Stimulated activated CD4-positive, alpha-beta T cell treated with anti-CD3 and anti-CD28 coated beads, Interleukin-1b, Interleukin-23, amount 100 ng/mL, for 4 hours (primary cell): ENCODE measurements at regions not wholly inside any gene's neighbourhood (a gene's known extent, or its start where the extent isn't known, plus 50 kb on each side); places are given as distances from the start of the nearest gene placed in this dataset.

Experiments
- DNase-seq, 2 donors: peaks; one replicate each; pipeline ENCODE4 v3.0.0-alpha.2; 2020; ENCODE audit warnings: low read depth in 2 of 2

DNA sequence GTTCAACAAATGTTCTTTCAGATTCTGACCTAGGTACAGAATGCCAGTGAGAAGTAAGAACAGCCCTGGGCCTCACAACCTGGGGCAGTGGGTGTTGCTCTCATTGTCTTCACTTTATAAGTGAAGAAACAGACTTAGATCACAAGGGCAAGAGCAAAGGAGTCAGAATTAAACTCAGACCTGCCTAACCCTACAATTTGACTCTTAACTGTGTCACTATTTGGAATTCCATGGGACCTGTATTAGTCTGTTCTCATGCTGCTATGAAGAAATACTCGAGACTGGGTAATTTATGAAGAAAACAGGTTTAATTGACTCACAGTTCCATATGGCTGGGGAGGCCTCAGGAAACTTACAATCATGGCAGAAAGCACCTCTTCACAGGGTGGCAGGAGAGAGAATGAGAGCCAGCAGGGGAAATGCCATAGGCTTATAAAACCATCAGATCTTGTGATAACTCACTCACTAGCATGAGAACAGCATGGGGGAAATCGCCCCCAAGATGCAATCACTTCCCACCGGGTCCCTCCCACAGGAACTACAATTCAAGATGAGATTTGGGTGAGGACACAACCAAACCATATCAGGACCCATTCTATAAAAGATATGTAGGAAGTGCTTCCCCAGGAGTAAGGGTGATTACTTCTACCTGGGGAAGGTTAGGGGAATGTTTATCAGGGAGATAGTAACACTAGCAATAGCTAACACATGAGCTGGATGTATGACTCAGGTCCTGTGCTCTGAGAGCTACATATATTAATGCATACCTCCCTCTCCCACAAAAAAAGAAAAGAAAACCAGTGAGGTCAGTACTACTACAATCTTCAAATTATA lies 270.1 kb downstream of the SOX9 start:
- DNase-seq, result no peak

DNA sequence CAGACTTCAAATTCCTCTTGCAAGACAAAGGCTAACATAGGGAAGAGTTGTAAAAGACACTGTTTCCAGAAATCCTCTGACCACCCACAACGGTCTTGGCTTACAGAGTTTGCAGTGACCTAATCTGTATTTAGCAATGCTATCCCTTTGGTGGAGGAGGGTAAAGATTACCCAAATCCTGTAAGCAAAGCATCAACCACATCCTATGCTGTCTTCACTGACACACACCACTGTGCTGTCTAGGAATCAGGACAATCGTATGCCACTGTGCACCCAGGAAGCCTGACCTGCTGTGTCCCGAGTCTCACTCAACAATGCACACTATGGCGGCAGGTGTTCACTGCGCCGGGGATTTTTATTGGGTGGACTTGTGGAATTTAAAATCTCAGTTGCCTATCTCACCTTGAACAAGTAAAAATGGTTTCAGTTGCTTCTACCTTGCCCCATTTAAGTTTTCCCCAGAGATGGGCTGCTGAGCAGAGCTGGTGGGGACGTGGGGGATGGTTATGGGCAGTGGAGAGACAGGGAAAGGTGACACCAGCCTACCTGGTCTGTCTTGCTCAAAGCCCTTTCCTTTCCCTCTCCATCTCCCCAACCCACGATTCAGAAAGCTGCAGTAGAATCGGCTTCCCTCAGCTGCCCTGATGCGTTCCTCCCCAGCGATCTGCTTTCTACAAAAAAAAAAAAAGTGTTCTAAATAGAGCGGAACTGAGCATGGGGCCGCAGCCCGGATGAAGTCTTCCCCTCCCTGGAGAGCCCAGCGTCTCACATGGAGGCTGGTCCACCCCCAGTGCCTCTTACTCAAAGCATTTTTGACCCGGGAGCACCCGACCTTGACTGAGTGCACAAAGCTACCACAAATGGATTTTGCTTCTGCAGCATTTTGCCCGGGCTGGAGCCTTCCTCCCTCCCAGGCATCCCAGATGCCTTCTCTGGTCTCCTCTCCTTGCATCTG lies 271.5 kb downstream of the SOX9 start:
- DNase-seq, result no peak

DNA sequence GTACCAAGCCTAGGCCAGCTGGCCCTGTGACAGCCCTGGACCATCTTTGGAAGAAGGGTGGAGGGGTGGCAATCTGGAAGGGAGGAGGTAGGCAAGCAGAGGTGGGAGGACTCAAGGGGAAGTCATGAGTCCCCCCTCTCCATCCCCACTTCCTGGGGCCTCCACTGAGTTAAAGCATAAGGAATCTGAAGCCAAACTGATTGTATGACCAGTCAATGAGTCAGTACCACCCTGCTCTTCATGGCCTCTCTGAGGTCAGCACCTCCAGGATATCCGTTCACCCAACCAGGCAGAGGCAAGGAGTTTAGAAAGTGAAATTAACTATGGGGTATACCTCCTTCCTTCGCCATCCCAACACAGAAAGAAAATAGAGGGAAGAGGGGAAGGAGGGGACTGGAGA lies 272.7 kb downstream of the SOX9 start:
- no peak for DNase-seq

DNA sequence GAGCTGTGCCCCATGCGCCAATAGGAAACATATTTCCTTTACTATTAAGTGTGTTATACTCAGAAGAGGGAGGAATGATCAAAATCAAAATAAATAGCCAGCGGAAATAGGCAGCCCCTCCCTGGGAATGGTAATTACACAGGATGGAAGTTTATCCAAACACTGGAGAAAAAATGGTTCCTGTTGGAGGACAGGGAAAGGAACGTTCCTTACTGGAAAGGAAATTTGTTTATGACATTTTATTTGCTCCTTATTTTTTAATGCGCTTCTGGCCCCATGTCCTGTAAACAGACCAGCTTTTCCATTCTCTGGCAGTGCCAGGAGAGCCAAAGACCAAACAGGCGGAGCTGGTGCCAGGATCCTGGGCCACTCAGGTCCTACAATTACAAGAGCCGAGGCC lies 273.7 kb downstream of the SOX9 start:
- no peak for DNase-seq

DNA sequence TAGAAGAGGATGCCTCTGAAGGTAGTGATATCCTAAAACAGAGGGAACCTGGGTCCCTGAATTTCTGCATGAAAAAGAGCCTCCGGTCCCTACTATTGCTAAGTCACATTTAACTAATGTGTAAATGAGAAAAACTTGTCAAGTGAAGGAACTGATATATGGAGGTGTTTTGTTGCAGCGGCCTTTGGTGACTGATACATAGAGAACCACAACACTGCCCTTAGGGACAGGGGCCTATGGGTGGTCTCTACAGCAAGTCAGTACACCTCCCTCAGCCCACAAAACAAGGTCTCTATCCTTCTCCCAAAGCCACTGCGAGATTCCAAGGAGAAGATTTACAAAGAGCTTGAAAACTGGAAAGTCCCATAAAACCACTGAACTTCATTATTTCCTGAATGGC lies 275.3 kb downstream of the SOX9 start:
- DNase-seq, result no peak

DNA sequence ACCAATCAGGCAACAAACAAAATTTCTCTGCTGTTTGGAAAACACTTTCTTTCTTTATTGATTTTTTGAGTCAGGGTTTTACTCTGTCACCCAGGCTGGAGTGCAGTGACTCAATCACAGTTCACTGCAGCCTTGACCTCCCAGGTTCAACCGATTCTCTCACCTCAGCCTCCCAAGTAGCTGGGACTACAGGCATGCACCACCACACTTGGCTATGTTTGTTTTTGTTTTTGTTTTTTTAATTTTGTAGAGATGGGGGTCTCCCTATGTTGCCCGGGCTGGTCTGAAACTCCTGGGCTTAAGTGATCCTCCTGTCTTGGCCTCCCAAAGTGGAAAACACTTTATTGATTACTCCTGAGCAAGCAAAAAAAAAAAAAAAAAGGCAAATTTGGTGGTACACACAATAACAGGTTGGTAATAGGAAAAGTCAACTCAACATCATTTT lies 276.4 kb downstream of the SOX9 start:
- no peak for DNase-seq

DNA sequence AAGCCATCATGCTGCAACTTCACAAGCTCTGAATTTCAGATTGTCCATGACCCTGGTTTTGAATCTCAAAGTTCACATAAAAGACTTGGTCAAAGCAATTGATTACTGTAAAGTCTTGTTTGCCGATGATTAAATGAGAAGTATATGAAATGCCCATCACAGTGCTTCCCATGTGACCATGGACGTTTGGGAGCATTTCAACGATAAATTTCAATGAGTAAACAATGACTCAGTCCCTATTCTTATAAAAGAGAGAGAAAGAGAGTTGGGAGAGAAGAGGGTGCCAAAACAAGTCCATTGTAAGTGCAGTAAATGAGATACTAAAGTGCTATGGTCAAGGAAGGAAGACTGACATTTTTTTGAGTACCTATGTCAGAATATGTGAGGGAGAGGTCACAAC lies 276.9 kb downstream of the SOX9 start:
- DNase-seq, result no peak

DNA sequence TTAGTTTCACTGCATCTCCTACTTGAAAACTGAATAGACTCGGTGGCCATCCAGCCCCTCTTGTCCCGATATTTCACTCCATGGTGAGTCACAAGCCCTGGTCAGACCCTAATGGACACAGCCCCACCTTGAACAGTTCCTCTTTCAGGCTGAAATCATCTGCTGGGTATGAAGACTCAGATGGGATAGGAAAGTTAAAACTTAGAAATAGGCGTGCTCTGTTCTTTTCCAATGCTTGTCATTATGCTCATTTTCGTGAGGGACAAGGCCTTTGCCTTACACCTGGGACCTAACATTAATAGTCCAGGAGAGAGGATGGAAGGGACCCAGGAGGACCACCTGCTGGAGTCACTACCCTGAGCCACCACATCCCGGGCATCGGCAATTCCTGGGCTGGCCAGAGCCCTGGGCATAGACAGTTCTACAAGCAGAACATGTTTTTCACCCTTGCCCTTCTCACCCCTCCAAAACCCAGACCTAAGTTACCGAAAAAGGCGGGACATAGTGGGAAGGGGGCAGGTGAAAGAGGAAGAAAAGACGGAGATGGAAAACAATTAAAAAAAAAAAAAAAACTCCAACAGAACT lies 278.3 kb downstream of the SOX9 start:
- DNase-seq, result no peak

DNA sequence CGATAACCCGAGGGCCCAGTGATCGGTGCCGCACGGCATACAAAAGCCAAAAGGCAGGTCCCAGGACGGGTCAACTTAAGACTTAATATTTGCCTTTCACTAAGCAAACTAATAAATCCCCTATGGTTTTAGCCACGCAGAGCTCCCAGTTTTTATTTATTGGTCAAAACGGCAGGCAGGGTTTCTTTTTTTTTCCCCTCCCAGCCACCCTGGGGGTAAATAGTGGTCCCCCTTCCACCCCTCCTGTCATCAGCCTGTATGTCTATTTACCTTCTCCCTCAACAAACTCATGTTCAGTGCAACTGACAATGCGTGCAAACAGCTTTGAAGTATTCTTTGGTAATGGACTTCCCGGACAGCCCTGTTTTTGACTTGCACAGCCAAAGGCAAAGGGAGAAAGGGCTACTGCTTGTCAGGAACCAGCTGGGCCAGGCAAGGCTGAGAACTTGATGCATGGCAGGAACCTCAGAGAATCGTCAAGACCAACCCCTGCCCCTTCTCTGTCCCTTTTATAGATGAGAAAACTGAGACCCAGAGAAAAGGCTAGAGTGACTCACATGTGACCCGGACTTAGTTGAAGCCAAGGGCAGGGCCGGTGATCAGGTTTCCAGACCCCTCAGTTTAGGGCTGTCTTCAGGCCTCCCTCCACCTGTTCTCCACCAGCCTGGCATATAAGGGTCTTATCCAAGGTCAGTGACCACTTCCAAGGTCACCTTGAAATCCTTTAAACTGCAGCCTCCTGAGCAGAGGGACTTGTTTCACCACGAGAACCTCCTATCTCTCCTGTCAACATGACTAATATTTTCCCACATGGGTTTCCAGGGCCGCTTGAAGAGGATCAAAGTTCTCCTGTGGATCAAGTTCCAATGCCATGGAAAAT lies 279.0 kb downstream of the SOX9 start:
- no peak for DNase-seq

DNA sequence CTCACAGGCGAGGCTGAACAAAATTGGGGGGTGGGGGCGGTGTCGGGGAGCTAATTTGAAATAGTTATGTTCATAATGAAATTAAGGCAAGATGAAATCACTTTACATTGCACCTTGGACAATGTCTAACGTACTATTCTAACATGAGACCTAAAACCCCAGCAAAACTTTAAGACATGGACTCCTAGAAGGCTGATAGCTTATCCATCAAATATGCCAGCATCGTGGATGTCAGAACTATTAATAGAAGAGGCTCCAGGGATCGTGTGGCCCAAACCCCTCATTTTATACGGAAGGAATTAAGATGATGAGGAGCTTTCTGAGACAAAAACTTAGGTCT lies 279.6 kb downstream of the SOX9 start:
- no peak for DNase-seq

DNA sequence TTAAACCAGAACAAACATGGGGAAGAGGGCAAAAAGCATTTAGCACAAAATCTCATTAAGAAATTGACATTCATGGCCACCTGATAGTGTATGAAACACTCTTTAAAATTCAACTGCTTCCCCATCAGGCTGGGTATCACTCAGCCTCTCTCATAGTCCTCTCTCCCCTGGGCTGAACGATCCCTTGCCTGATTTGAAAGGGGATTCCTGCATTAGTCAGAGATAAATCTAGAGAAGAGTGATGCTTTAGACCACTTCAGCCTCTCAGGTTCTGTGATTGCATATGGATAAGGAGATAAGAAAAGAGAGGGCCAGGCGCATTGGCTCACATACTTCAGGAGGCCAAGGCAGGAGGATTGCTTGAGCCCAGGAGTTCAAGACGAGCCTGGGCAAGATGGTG lies 280.0 kb downstream of the SOX9 start:
- no peak for DNase-seq

DNA sequence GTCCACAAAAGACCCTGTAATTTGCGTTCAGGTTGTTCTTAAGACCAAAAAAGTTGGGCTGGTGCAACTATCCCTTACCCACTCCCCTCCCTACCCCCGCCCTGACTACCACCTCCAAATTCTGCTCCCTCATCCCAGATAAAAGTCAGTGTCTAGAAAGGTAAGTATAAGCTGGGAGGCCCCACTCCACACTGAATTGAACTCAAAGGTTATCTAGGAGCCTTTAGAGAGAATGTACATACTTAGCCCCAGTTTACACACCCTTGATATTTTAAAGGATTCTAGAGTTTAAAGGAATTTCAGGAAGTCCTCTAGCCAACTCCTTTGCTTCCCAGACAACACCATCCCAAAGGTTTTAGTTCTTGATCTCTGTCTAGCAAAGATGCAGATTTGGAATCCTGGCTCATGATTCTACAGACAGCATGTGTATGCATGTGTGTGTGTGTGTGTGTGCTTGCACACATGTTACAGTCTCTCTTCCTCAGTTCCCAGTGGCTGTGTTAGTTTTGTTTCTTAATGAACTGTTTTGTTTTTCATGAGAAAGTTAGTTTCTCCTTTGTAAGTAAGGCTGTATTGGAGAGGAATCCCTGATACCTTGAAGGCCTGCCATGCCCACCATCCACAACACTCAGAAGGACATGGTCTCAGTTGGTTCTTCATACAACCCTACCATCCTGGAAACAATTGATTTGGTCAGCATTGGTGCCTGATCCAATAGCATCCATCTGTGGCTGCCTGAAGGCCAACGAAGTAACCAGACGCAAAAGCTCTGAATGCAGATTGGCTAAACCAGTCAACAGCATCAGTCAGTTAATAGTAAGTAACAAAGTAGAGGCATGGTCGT lies 281.3 kb downstream of the SOX9 start:
- DNase-seq, result no peak

DNA sequence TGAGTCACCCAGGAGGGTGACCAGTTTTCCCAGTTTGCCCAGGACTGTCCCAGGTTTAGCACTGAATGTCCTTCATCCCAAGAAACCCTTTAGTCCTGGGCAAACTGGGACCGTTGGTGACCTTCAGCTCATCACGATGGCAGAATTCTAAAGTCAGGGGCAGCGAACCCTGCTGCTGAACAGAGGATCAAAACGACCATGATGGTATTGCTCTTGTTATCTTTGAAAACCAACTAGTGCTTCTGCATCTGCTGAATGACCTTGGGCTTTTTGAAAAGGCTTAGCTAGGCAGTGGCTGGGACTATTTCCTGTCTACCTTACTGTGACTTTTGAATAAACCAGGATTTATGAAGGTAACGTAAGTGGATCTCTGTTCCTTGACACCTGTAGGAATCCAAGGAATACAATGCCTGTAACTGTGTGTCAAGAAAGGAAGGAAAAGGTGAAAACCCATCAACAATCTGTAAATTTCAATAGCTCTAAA lies 281.9 kb downstream of the SOX9 start:
- no peak for DNase-seq

DNA sequence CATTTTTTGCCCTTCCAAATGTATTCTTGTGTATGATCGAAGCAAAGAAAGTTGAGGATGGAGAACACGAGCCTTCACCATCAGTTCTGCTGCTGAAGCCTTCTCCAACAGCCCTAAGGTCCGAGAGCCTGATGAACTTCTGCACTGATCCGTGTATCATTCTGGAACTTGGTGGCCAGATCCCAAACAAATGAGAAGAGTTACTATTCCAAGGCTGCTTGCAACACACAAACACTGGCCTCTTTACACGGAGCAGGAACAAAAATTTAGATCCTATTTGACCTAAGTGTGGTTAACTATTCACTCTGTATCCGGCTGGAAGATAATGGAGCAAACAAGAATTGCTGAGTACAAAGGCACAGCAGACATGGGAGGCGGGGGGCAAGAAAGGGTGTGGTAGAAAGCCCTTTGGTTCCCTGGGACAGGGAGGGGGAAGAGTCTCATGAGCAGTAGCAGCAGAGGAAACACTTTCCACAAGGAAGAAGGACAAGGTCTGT lies 282.9 kb downstream of the SOX9 start:
- no peak for DNase-seq

DNA sequence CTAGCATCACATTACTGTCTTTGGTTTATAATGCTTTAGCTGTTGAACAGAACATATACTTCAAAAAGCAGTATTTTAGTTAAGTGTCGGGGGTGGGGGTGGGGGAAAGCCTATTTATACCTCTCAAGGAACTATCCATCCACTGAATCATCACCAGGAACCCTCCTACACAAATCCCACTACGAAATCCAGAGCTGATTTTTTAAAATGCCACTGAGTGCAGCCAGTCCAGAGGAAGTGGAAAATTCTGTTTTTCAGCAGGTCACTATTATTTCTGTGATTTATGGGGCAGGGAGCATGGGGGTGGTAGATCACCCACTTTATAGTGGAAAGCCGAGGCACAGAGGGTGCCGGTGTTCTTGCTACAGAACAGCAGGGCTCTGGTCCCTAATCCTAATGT lies 284.1 kb downstream of the SOX9 start:
- DNase-seq, result no peak

DNA sequence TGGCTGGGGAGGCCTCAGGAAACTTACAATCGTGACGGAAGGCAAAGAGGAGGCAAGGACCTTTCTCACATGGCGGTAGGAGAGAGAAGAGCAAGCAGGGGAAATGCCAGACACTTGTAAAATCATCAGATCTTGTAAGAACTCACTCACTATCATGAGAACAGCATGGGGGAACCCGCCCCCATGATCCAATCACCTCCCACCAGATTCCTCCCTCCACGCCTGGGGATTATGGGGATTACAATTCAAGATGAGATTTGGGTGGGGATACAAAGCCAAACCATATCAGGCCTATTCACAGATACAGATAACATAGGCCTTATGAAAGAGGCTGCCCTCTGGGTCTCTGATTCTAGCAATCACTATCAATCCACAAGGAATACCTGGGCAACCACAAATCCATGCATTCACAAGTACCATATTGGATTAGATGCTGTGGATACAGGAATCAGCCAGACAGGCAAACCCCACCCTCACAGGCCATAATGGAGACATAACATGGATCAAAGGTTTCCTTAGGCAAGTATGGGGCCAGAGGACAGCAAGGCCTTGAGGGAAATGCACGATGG lies 284.9 kb downstream of the SOX9 start:
- no peak for DNase-seq

DNA sequence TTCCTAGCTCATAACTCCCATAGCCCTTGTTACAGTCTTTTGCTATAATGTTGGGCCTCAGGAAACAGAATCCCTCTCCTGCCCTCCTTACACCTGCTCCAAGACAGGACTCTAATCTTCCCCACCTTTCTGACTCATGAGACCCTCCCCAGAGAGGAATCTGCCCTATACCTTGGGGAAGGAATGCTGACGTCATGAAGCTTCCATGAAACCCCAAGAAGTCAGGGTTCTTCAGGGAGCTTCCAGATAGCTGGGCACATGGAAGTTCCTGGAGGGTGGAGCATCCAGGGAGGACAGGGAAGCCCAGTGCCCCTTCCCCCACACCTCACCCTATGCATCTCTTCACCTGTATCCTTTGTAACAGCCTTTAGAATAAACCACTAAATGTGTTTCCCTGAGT lies 285.7 kb downstream of the SOX9 start:
- no peak for DNase-seq

DNA sequence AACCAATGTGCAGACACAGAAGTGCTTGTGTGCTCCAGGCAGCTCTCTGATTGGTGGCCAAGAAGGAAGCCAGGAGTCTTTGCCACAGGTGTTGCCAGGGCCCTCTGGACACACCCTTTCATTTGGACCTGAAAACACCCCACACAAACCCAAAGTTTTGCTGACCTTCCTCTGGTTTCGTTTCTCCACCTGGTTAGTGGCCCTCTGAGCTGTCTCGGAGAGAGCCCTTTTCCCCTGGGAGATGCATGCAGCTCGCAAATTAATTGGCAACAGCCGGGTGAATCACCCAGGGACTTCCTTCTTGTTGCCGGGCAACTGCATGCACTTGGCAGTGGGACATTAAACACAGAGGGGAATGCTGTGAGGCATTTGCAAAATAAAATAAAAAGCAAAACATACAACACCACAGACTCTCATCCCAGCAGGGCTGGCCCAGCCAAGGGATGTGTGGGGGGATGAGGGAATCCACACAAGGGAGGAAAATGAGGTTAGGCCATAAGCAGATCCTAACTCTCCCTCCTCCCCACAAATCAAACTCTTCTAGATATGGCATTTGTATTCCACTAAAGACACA lies 286.6 kb downstream of the SOX9 start:
- no peak for DNase-seq

DNA sequence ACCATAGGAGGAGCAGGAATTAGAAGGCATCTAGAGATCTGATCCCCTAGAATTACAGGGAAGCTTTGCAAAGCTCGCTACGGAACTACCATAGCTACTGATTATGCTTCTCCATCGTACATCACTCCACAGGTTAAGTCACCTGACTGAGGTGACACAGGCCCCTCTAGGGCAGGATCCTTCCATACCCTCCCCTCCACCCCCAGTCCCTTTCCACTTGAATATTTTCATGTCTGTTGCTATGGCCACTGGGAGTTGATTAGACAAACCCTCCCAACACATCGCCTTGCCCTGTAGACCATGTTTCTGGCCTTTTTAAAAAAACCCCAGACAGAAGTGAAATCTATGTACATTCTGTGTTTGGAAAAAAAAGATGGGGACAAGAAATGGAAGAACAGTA lies 287.1 kb downstream of the SOX9 start:
- DNase-seq, result no peak

DNA sequence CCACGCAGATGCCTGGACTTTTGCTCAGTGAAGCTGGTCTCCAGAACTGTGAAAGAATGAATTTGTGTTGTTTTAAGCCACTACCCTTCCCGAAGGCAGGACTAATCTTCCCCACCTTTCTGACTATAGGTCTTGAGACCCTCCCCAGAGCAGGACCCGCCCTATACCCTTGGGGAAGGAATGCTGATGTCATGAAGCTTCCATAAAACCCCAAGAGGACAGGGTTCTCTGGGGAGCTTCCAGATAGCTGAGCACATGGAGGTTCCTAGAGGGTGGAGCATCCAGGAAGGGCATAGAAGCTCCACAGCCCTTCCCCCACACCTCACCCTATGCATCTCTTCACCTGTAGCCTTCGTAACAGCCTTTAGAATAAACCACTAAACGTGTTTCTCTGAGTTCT lies 287.8 kb downstream of the SOX9 start:
- no peak for DNase-seq
